K562 (cell line): ENCODE measurements at regions not wholly inside any gene's neighbourhood (a gene's known extent, or its start where the extent isn't known, plus 50 kb on each side); places are given as distances from the start of the nearest gene placed in this dataset.

ENCODE experiments used
- CBFA2T2 ChIP-seq: fragments of 450-650 bp; conservative IDR thresholded peaks from 2 replicates; pipeline ENCODE4 v1.6.1; 2017; ENCODE audit warnings: mild to moderate bottlenecking
- ELK3 ChIP-seq: fragments of 450-650 bp; formaldehyde crosslinking; IDR thresholded peaks from 2 replicates; pipeline ENCODE4 v1.4.0; 2020; ENCODE audit warnings: mild to moderate bottlenecking
- EP300 ChIP-seq: IDR thresholded peaks from 2 replicates; pipeline ENCODE4 v1.6.1; 2012; ENCODE audit warnings: low read length, improper control_type of control experiment
- HNRNPH1 ChIP-seq: fragments of 200-400 bp; formaldehyde crosslinking; optimal IDR thresholded peaks from 2 replicates; pipeline ENCODE3; 2017; ENCODE audit warnings: low read depth, mild to moderate bottlenecking, low read length, moderate library complexity
- JUND ChIP-seq, 2 experiments: IDR thresholded peaks; 2 replicates in 1 of 2; 3 replicates in 1 of 2; pipeline ENCODE4 v1.6.1; 2011; ENCODE audit warnings: borderline replicate concordance in 2 of 2, low read depth in 2 of 2, low read length in 2 of 2, improper control_type of control experiment in 1 of 2, missing biosample characterization in 1 of 2, missing genetic modification characterization in 1 of 2, missing genetic modification reagents in 1 of 2
- LARP7 ChIP-seq: fragments of 450-650 bp; IDR thresholded peaks from 2 replicates; pipeline ENCODE4 v1.6.1; 2016
- PHF20 ChIP-seq: fragments of 450-650 bp; IDR thresholded peaks from 2 replicates; pipeline ENCODE4 v1.6.1; 2018; ENCODE audit not compliant: partially characterized antibody
- POLR2H ChIP-seq: IDR thresholded peaks from 2 replicates; pipeline ENCODE4 v1.6.1; 2016; ENCODE audit warnings: missing genetic modification characterization, low read depth, mild to moderate bottlenecking, control low read depth, missing compliant biosample characterization, moderate library complexity
- RFX7 ChIP-seq: fragments of 250-450 bp; sonication (Bioruptor Pico); IDR thresholded peaks from 2 replicates; pipeline ENCODE4 v1.5.1; 2021; ENCODE audit warnings: mild to moderate bottlenecking
- STAG1 ChIP-seq: sonication (generic); formaldehyde crosslinking; IDR thresholded peaks from 2 replicates; pipeline ENCODE4 v1.5.0; 2020; ENCODE audit warnings: missing genetic modification reagents, borderline replicate concordance
- ZNF143 ChIP-seq: sonication (generic); formaldehyde crosslinking; IDR thresholded peaks from 2 replicates; pipeline ENCODE4 v1.9.0; 2022; ENCODE audit warnings: mild to moderate bottlenecking, missing genetic modification reagents
- ZNF507 ChIP-seq: conservative IDR thresholded peaks from 2 replicates; pipeline ENCODE4 v1.6.1; 2017; ENCODE audit warnings: missing genetic modification characterization, missing compliant biosample characterization
- ZNF609 ChIP-seq: sonication (generic); formaldehyde crosslinking; IDR thresholded peaks from 2 replicates; pipeline ENCODE4 v1.8.1; 2023; ENCODE audit warnings: missing genetic modification reagents, mild to moderate bottlenecking, borderline replicate concordance
- TF ChIP-seq, protein P1 (sequence below): fragments of 450-650 bp; IDR thresholded peaks from 2 replicates; pipeline ENCODE4 v1.6.1; 2018; ENCODE audit not compliant: partially characterized antibody
- TF ChIP-seq, protein P2 (sequence below), 2 experiments: IDR thresholded peaks; 2 replicates each; pipeline ENCODE4 v1.6.1; 2011; ENCODE audit warnings: borderline replicate concordance in 1 of 2, control low read depth in 1 of 2, low read depth in 1 of 2, low read length in 1 of 2, mild to moderate bottlenecking in 1 of 2, mixed read lengths in 1 of 2, moderate library complexity in 1 of 2; ENCODE audit not compliant: insufficient read depth in 1 of 2, insufficient read length in 1 of 2, poor library complexity in 1 of 2, severe bottlenecking in 1 of 2; ENCODE audit errors: extremely low read depth in 1 of 2

- TF ChIP-seq ZNF609 (no peak), POLR2H (tag) (no peak), JUND (IDR thresholded peaks at IDR 0.05; ENCODE audit: borderline replicate concordance, low read depth, low read length) (no peak), JUND (tag; IDR thresholded peaks at IDR 0.05; ENCODE audit: borderline replicate concordance, low read depth, low read length) (peak; percentile 32; the same call in 1 of the 3 replicates), STAG1 (CRISPR knock-in tag) (no peak), CBFA2T2 (peak; percentile 63), LARP7 (no peak), EP300 (peak; percentile 78), ELK3 (no peak), HNRNPH1 (no peak), PHF20 (no peak), ZNF507 (tag) (no peak), ZNF143 (no peak), RFX7 (no peak)
- TF ChIP-seq, protein P1, sequence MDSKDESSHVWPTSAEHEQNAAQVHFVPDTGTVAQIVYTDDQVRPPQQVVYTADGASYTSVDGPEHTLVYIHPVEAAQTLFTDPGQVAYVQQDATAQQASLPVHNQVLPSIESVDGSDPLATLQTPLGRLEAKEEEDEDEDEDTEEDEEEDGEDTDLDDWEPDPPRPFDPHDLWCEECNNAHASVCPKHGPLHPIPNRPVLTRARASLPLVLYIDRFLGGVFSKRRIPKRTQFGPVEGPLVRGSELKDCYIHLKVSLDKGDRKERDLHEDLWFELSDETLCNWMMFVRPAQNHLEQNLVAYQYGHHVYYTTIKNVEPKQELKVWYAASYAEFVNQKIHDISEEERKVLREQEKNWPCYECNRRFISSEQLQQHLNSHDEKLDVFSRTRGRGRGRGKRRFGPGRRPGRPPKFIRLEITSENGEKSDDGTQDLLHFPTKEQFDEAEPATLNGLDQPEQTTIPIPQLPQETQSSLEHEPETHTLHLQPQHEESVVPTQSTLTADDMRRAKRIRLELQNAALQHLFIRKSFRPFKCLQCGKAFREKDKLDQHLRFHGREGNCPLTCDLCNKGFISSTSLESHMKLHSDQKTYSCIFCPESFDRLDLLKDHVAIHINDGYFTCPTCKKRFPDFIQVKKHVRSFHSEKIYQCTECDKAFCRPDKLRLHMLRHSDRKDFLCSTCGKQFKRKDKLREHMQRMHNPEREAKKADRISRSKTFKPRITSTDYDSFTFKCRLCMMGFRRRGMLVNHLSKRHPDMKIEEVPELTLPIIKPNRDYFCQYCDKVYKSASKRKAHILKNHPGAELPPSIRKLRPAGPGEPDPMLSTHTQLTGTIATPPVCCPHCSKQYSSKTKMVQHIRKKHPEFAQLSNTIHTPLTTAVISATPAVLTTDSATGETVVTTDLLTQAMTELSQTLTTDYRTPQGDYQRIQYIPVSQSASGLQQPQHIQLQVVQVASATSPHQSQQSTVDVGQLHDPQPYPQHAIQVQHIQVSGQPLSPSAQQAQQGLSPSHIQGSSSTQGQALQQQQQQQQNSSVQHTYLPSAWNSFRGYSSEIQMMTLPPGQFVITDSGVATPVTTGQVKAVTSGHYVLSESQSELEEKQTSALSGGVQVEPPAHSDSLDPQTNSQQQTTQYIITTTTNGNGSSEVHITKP = no peak
- TF ChIP-seq, protein P2, sequence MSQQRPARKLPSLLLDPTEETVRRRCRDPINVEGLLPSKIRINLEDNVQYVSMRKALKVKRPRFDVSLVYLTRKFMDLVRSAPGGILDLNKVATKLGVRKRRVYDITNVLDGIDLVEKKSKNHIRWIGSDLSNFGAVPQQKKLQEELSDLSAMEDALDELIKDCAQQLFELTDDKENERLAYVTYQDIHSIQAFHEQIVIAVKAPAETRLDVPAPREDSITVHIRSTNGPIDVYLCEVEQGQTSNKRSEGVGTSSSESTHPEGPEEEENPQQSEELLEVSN (IDR thresholded peaks at IDR 0.05; ENCODE audit: borderline replicate concordance in 1 of 2, extremely low read depth in 1 of 2, insufficient read depth in 1 of 2, insufficient read length in 1 of 2, low read depth in 1 of 2, low read length in 1 of 2, poor library complexity in 1 of 2, severe bottlenecking in 1 of 2) = no peak
These were observed 319.7 kb downstream of the KCNRG start (continued) for GRCh38 chr13:50334944-50335343.
